Activated T-cell treated with anti-CD3 and anti-CD28 coated beads, Interleukin-2, amount 50 U/mL, for 24 hours (primary cell): ENCODE measurements at regions not wholly inside any gene's neighbourhood (a gene's known extent, or its start where the extent isn't known, plus 50 kb on each side); places are given as distances from the start of the nearest gene placed in this dataset.
"Not testable (repeated sequence)": the region's sequence is repeated elsewhere in the genome, so short reads cannot be mapped to it uniquely, and the experiment has no call there.

Experiments used
- DNase-seq: peaks from one replicate; pipeline ENCODE4 v3.0.0-alpha.2; 2020
- H3K27ac Mint-ChIP-seq: 2 replicates; pipeline ENCODE4 v1.8.0; 2020; ENCODE audit warnings: mild to moderate bottlenecking, mixed read lengths
- H3K27me3 Mint-ChIP-seq: 2 replicates; pipeline ENCODE4 v1.8.0; 2020; ENCODE audit warnings: mixed read lengths
- H3K36me3 Mint-ChIP-seq: 2 replicates; pipeline ENCODE4 v1.8.0; 2020; ENCODE audit warnings: low read depth, mixed read lengths
- H3K4me1 Mint-ChIP-seq: 2 replicates; pipeline ENCODE4 v1.8.0; 2020; ENCODE audit warnings: low read depth, mixed read lengths
- H3K4me3 Mint-ChIP-seq: 2 replicates; pipeline ENCODE4 v1.8.0; 2020; ENCODE audit warnings: mild to moderate bottlenecking, moderate library complexity, mixed read lengths
- H3K9me3 Mint-ChIP-seq: 2 replicates; pipeline ENCODE4 v1.8.0; 2020; ENCODE audit warnings: mixed read lengths

GRCh38 chrX:22534643-22535042 lies 261.9 kb downstream of the CBLL2 start:
- Mint-ChIP-seq H3K27me3 (peaks cover 17% of the 10 kb centered on the region), H3K9me3 (peaks cover 3% of the 10 kb centered on the region), H3K27ac (no peak overlapping the region), H3K36me3 (no peaks in the 10 kb centered on the region), H3K4me3 (no peak overlapping the region), H3K4me1 (no peaks in the 10 kb centered on the region)
- no peak for DNase-seq

DNA sequence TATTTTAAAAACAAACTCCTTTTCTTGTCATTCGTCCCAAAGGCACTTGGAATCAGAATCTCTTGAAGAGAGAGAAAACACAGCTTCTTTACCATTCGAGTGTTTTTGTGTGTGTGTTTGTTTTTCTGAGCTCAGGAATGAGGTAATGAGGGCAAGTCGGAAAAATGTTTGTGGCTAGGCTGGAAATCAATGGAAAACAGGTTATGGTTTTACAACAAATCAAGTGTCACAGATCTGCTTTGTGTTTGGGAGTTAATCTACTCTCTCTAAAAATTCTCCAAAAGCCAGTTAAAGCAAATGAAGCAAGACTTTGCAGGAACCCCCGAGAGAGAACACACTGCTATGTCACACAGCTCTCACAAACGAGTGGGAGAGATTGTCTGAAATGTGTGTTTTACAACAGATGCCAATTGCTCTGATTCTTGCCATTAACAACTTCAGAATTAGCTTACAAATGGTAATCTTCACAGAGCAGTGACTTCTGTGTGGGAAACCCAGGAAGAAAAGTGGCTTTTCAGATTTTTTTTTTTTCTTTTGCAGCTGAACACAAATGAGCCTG lies 264.1 kb downstream of the CBLL2 start:
- no peaks in the 10 kb centered on the region for H3K36me3 Mint-ChIP-seq
- peaks cover 22% of the 10 kb centered on the region for H3K27me3 Mint-ChIP-seq
- H3K4me3 Mint-ChIP-seq: no peak overlapping the region
- DNase-seq: no peak
- no peak overlapping the region for H3K27ac Mint-ChIP-seq
- no peaks in the 10 kb centered on the region for H3K4me1 Mint-ChIP-seq
- H3K9me3 Mint-ChIP-seq: no peaks in the 10 kb centered on the region

DNA sequence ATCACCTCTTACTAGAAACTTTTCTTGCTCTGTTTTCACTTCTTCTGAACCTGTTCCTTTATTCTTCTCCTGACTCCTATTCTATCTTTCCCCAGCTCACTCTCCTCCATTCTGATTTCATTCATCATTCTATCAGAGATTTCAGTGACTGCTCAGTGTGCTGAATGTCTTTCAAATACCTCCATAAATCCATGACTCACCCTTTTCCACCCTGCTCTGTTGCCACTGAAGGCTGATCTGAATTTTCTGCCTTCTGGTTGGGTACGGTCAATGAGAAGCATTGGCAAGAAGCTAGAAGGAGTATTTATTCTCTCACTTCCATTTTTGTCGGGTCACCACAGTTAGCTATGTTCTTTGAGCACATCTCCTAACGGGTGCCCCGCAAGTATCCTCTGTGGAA lies 265.9 kb downstream of the CBLL2 start:
- Mint-ChIP-seq H3K4me1 (no peaks in the 10 kb centered on the region), H3K4me3 (no peak overlapping the region), H3K27ac (no peak overlapping the region), H3K36me3 (no peaks in the 10 kb centered on the region), H3K27me3 (peaks cover 25% of the 10 kb centered on the region), H3K9me3 (no peaks in the 10 kb centered on the region)
- DNase-seq: no peak

DNA sequence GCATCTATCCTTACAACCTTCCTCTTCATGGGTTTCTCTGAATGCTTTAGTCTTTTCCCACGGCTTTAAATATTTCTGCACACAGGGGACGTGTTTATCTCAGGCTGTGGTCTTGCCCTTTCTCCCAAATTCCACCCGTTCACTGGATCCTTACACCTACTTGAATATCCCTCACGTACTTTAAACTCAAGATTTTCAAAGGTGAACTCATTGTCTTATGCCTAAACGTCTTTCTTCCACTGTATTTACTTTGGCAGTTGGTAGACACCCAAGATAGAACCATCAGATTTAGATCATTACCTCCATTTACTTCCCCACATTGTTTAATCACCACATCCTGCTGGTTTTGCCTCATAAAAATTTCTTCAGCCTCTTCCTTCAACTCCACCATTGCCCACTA lies 269.2 kb downstream of the CBLL2 start:
- Mint-ChIP-seq H3K36me3 (no peaks in the 10 kb centered on the region), H3K9me3 (no peaks in the 10 kb centered on the region), H3K4me3 (no peak overlapping the region), H3K4me1 (no peaks in the 10 kb centered on the region), H3K27me3 (peaks cover 19% of the 10 kb centered on the region), H3K27ac (no peak overlapping the region)
- no peak for DNase-seq

DNA sequence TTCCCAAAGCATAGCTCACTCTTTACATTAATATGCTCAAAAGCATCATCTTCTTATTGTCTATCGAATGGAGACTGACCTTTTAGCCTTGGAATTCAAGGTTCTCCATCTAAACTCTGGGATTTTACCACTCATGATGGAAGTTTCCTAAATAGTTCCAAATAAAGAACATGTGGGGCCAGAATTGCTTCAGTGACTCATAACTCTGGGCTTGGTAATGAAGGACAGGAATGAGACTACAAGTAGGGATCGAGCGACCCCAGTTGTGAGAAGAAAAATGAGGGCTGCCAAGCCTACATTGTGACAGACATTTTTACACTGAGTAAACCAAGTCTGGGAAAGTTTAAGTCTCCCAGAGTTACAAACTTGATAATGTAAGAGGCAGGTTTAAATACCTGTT lies 269.9 kb downstream of the CBLL2 start:
- Mint-ChIP-seq H3K4me3 (no peak overlapping the region), H3K27ac (no peak overlapping the region), H3K27me3 (peaks cover 20% of the 10 kb centered on the region), H3K9me3 (no peaks in the 10 kb centered on the region), H3K36me3 (no peaks in the 10 kb centered on the region), H3K4me1 (no peaks in the 10 kb centered on the region)
- DNase-seq: no peak

- DNase-seq: no peak
These were observed 286.8 kb downstream of the CBLL2 start for GRCh38 chrX:22559506-22559905.

GRCh38 chrX:22575161-22575845 lies 302.6 kb downstream of the CBLL2 start:
- no peak for DNase-seq
- H3K27ac Mint-ChIP-seq: no peak overlapping the region
- no peak overlapping the region for H3K4me3 Mint-ChIP-seq
- peaks cover 4% of the 10 kb centered on the region for H3K27me3 Mint-ChIP-seq
- no peaks in the 10 kb centered on the region for H3K4me1 Mint-ChIP-seq
- no peaks in the 10 kb centered on the region for H3K36me3 Mint-ChIP-seq
- H3K9me3 Mint-ChIP-seq: no peaks in the 10 kb centered on the region

More at GRCh38 chrX:22559506-22559905, 286.8 kb downstream of the CBLL2 start:
- no peaks in the 10 kb centered on the region for H3K36me3 Mint-ChIP-seq
- H3K27ac Mint-ChIP-seq: no peak overlapping the region
- peaks cover 3% of the 10 kb centered on the region for H3K27me3 Mint-ChIP-seq
- H3K9me3 Mint-ChIP-seq: peaks cover 3% of the 10 kb centered on the region
- no peaks in the 10 kb centered on the region for H3K4me1 Mint-ChIP-seq
- no peak overlapping the region for H3K4me3 Mint-ChIP-seq

GRCh38 chrX:22577181-22577580 lies 304.5 kb downstream of the CBLL2 start:
- Mint-ChIP-seq H3K27ac (no peak overlapping the region), H3K36me3 (no peaks in the 10 kb centered on the region), H3K4me1 (no peaks in the 10 kb centered on the region), H3K27me3 (peaks cover 6% of the 10 kb centered on the region), H3K9me3 (no peaks in the 10 kb centered on the region), H3K4me3 (no peak overlapping the region)
- DNase-seq: no peak

GRCh38 chrX:22585831-22586230 lies 313.1 kb downstream of the CBLL2 start:
- no peaks in the 10 kb centered on the region for H3K36me3 Mint-ChIP-seq
- H3K4me1 Mint-ChIP-seq: no peaks in the 10 kb centered on the region
- H3K4me3 Mint-ChIP-seq: no peak overlapping the region
- DNase-seq: no peak
- no peak overlapping the region for H3K27ac Mint-ChIP-seq
- no peaks in the 10 kb centered on the region for H3K9me3 Mint-ChIP-seq
- peaks cover 5% of the 10 kb centered on the region for H3K27me3 Mint-ChIP-seq

DNA sequence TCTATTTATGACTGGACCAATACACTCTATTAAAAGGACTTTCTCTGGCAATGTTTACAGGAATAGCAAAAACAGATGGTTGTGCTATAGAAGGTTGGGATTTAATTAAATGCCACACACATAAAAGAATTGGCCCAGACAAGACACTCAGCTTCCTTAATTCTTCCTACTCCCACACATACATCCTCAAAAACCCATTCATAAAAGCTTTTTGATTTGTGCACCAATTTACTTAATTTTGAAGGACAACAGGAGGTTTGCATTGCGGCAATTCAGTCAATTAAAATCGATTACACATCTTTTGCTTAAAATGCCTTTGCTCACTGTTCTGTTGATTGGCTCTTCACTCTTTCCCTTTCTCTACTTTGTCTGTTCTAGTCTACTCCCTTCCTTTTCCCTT lies 317.1 kb downstream of the CBLL2 start:
- Mint-ChIP-seq H3K4me1 (no peaks in the 10 kb centered on the region), H3K9me3 (no peaks in the 10 kb centered on the region), H3K36me3 (no peaks in the 10 kb centered on the region), H3K27ac (no peak overlapping the region), H3K27me3 (peaks cover 7% of the 10 kb centered on the region), H3K4me3 (no peak overlapping the region)
- DNase-seq: no peak

GRCh38 chrX:22594766-22595165 lies 322.1 kb downstream of the CBLL2 start:
- H3K36me3 Mint-ChIP-seq: no peaks in the 10 kb centered on the region
- no peak overlapping the region for H3K4me3 Mint-ChIP-seq
- no peaks in the 10 kb centered on the region for H3K9me3 Mint-ChIP-seq
- no peak for DNase-seq
- H3K4me1 Mint-ChIP-seq: no peaks in the 10 kb centered on the region
- peaks cover 9% of the 10 kb centered on the region for H3K27me3 Mint-ChIP-seq
- H3K27ac Mint-ChIP-seq: no peak overlapping the region

GRCh38 chrX:22603060-22603459 lies 330.3 kb downstream of the CBLL2 start:
- Mint-ChIP-seq H3K4me3 (no peak overlapping the region), H3K4me1 (no peaks in the 10 kb centered on the region), H3K36me3 (no peaks in the 10 kb centered on the region), H3K27me3 (peaks cover 17% of the 10 kb centered on the region), H3K9me3 (peaks cover 5% of the 10 kb centered on the region), H3K27ac (no peak overlapping the region)
- DNase-seq: no peak

GRCh38 chrX:22609452-22609851 lies 336.7 kb downstream of the CBLL2 start:
- DNase-seq, H3K36me3 Mint-ChIP-seq, H3K4me1 Mint-ChIP-seq, H3K27ac Mint-ChIP-seq, H3K4me3 Mint-ChIP-seq, H3K9me3 Mint-ChIP-seq, H3K27me3 Mint-ChIP-seq: not testable (repeated sequence)

- no peak overlapping the region for H3K4me3 Mint-ChIP-seq
- H3K9me3 Mint-ChIP-seq: no peaks in the 10 kb centered on the region
- DNase-seq: no peak
- H3K27me3 Mint-ChIP-seq: peaks cover 4% of the 10 kb centered on the region
- H3K4me1 Mint-ChIP-seq: no peaks in the 10 kb centered on the region
- no peak overlapping the region for H3K27ac Mint-ChIP-seq
- no peaks in the 10 kb centered on the region for H3K36me3 Mint-ChIP-seq
These were observed 344.2 kb downstream of the CBLL2 start for GRCh38 chrX:22616867-22617266.

- no peaks in the 10 kb centered on the region for H3K36me3 Mint-ChIP-seq
- peaks cover under 1% of the 10 kb centered on the region for H3K27me3 Mint-ChIP-seq
- H3K4me1 Mint-ChIP-seq: no peaks in the 10 kb centered on the region
- H3K4me3 Mint-ChIP-seq: no peak overlapping the region
- DNase-seq: no peak
- no peaks in the 10 kb centered on the region for H3K9me3 Mint-ChIP-seq
- H3K27ac Mint-ChIP-seq: no peak overlapping the region
These were observed 354.9 kb downstream of the CBLL2 start for GRCh38 chrX:22627576-22627975.

DNA sequence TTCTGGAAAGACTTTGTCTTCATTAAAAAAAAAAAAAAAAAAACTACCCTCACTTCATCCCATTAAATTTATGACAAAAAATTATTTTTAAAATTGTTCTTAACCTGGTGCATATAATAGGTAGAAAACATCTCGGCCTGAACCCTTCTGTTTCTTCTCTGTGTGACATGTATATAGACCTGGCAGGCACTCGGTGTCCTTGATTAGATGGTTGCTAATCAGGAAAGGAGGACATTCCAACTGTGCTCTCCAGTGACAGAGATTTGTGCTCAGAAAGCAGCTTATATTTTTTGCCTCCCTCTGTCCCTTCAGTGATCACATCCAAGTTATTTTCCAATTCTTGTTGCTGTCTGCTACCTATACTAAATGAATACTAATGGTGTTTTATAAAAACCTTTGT lies 355.6 kb downstream of the CBLL2 start:
- no peaks in the 10 kb centered on the region for H3K36me3 Mint-ChIP-seq
- peaks cover 6% of the 10 kb centered on the region for H3K27me3 Mint-ChIP-seq
- DNase-seq: no peak
- no peaks in the 10 kb centered on the region for H3K9me3 Mint-ChIP-seq
- no peak overlapping the region for H3K27ac Mint-ChIP-seq
- no peak overlapping the region for H3K4me3 Mint-ChIP-seq
- no peaks in the 10 kb centered on the region for H3K4me1 Mint-ChIP-seq
